HG02943 (cell line): ENCODE measurements at regions not wholly inside any gene's neighbourhood (a gene's known extent, or its start where the extent isn't known, plus 50 kb on each side); places are given as distances from the start of the nearest gene placed in this dataset.
A peak's percentile ranks its signal among the peaks of the same experiment; 100 is the strongest.
"Not testable (repeated sequence)": the region's sequence is repeated elsewhere in the genome, so short reads cannot be mapped to it uniquely, and the experiment has no call there.

Source experiments
- ATAC-seq: cut with Tn5 transposase; IDR thresholded peaks from one replicate; pipeline ENCODE4 v1.9.1; 2021; ENCODE audit warnings: mild to moderate bottlenecking, low read depth, moderate library complexity; ENCODE audit not compliant: unreplicated experiment

DNA sequence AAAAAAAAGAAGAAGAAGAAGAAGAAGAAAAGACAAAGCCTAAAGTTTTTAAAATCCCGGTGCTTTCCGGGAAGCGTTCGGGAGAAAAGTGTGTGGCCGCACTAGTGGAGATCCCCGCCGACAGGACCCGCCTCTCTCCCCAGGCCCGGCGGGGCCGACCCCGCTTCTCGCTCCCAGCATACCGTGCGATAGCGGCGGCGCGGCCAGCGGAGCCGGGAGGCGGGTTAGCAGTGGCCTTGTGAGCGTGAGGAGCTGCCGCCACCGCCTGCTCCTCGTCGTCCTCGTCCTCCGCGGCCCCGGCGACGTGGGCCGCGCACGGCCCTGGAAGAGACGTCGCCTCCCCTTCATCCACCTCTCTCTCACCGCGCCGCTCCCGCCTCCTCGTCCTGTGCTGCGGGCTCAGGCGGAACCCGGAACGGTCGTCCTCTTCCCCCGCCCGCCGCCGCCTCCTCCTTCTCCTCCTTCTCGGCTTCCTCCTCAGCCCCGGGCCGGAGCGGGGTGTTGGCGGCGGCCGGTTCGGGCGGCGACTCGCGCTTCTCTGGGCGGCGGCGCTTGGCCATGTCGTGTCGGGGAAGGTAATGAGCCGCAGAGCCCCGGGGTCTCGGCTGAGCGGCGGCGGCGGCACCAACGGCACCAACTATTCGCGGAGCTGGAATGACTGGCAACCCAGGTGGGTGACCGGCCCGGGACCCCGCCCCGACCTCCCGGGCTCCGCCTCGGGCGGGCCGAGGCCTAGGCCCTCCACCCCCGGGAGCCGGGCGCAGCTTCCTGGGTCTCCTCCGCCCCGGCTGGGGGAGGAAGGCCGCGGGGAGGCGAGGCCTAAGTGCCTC lies 62.6 kb upstream of the CDR2 start:
- ATAC-seq, result peak; percentile 61

DNA sequence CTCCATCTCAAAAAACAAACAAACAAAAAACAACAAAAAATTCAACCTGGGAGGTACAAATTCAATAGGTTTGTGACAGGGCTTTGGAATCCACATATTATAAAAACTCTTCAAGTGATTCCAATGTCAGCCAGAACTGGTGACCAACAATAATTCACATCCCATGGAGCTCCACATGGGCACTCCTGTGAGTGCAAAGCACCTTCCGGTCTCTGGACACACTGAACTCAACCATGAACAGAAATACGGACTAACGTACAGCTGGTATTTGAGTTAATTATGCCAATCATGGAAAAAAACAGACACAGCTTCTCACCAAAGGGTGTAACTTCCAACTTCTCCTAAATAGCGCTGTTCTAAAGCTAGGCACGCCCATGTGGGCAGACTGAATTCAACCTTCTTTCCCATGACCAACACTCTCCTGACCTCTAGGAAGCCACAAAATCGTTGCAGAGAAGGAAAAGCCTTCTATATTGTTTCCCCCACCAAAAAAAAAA lies 62.0 kb upstream of the CDR2 start:
- ATAC-seq, result peak; percentile 31

DNA sequence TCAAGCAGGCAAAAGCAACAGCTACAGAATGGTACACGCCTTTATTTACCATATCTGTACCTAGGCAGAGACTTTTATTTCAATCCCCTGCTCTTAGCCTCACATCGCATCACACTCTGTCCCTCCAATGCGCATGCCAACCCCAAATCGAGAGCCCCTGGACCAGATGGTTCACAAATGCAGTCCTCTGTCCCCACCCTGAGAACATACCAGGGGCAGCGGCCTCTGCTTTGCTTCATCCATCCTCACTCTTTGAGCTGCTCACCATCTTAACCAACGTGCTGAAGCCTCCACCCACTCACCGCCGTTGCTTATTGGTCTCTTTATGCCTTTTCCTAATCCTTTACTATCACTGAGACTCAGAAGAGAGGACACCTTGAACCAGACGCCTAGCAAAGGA lies 56.9 kb upstream of the CDR2 start:
- ATAC-seq, result not testable (repeated sequence)

DNA sequence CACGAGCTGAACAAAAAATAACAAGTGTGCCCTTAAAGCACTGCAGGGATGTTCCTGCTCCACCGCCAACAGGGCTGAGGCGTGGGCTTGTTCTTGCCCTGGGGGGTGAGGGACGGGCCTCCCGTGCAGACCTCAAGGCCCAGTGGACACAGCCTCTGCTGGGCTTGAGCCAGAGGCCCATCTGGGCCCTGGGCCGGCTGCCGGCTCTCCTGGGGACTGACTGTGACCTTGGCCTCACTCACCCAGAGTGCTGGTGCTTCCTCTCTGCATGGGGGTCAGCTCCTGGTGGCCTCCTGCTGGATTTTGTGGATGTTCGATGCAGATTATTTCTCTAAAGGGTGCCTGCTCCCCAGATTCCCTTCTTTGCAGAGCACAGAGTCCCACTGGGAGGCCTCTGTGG lies 54.2 kb upstream of the CDR2 start:
- no peak for ATAC-seq

DNA sequence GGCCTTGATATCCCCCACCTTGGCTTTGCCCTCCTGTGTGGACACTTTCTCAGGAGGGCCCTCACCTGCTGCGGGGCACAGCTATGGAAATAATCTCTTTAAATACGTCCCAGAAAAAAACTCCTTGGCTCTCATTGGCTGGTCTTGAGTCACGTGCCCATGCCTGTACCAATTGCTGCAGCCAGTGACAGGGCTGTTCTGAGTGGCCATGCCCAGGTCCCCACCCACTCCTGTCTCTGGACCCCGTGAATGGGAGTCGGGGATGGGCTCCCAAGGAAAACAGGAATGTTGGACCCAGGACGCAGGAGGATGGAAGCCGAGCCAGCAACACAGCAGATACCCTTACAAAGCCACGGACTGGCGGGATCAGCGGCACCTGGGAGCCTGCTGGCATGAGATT lies 53.1 kb upstream of the CDR2 start:
- no peak for ATAC-seq

DNA sequence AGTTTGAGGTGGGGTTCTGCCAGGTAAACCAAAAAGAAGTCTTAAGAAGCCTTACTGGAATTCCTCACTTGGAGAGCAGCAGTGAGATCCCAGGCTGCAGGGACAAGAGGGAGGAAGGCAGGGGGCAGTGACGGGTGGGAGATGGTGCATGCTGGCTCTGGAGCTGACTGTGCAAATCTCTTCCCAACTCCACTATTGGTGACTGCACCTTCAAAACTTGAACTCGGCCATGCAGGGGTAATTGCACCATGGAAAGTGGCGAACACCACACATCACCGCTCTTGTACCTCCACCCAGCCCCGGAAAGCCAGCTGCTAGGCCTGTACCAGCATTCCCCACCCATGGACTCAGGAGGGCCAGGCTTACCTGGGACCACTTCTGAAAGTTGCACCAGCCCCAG lies 51.4 kb upstream of the CDR2 start:
- no peak for ATAC-seq

DNA sequence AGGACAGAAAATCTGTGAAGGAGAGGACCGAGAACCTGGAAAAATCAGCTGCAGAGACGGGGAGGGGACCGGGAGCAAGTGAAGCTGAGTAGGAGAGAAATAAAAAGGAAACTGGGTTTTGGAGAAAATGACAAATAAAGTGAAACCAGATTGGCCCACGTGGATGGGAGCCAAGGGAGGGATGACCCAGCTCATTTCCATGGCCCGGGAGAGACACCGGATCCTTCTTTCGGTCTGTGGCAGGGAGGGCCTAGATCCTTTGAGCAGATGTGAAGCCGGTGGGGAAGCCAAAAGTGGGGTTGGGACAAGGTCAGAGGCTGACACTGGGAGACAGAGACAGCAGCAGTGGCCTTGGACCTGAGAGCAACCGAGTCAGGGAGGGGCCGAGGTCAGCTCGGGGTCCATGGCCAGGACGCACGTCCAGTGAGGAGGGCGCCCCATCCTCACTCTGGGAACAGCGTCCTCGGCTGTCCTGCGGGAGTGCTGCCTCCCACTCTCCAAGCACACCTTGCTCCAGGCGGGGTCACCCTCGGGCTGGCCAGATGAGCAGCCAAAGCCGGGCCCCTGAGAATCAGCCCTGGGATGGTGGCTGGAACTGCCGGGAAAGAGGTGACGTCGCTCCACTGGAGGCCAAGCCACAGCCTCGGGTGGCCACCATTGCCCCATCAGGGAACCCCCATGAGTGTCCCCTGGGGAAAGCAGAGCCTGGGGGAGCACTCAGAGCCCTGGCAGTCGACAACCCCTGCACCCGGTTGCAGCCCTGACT lies 50.8 kb upstream of the CDR2 start:
- no peak for ATAC-seq

DNA sequence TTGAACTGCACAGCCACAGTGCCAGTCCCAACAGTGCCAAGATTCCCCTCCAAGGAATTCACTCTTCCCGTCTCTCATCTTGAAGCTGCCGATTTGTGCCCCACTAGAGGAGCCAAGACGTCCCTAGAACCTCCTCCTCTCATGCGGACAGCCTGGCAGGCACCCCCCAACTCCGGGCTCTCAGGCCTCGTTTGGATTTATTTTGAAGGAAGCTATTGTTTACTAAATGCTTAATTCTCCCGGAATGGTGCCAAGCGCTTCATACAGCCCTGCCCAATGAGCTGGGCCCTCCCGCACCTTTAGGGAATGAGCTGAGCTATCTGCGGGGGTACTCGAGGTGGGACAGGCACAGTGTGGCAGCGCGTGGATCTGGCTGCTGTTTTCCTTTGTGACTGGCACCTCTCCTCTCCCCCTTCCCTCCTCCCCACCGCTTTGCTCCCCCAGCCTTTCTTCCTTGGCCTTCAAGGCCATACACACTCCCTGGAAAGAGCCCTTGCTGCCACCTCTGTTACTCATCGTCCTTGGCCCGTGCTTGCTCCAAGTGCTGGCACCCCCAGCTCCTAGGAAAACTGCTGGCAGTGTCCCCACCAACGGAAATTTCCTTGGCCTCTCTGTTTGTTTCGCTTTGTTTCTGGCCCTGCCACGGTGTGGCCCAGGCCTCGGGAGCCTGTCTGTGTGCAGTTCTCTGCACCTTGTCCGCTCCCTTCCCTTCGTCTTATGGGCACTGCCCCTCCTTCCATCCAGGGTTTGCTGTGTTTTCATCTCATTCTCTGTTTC lies 49.9 kb upstream of the CDR2 start:
- no peak for ATAC-seq
